GM19397 (cell line): ENCODE measurements at regions not wholly inside any gene's neighbourhood (a gene's known extent, or its start where the extent isn't known, plus 50 kb on each side); places are given as distances from the start of the nearest gene placed in this dataset.
"Not testable (repeated sequence)": the region's sequence is repeated elsewhere in the genome, so short reads cannot be mapped to it uniquely, and the experiment has no call there.

ENCODE experiments used
- ATAC-seq: cut with Tn5 transposase; IDR thresholded peaks from one replicate; pipeline ENCODE4 v1.9.1; 2021; ENCODE audit warnings: mild to moderate bottlenecking, moderate library complexity; ENCODE audit not compliant: unreplicated experiment

DNA sequence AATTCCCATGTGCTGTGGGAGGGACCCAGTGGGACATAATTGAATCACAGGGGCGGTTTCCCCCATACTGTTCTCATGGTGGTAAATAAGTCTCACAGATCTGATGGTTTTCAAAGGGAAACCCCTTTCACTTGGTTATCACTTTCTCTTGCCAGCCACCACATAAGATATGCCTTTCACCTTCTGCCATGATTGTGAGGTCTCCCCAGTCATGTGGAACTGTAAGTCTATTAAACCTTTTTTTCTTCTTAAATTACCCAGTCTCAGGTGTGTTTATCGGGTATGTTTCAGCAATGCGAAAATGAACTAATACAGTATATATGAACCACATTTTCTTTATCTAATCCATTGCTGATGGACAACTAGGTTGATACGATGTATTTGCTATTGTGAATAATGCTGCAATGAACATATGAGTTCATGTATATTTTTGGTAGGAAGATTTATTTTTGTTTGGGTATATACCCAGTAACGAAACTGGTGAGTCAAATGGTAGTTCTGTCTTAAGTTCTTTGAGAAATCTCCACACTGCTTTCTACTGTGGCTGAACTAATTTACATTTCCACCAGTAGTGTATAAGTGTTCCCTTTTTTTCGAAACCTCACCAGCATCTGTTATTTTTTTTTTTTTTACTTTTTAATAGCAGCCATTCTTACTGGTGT is 70.0 kb upstream of the HGF start:
- no peak for ATAC-seq

DNA sequence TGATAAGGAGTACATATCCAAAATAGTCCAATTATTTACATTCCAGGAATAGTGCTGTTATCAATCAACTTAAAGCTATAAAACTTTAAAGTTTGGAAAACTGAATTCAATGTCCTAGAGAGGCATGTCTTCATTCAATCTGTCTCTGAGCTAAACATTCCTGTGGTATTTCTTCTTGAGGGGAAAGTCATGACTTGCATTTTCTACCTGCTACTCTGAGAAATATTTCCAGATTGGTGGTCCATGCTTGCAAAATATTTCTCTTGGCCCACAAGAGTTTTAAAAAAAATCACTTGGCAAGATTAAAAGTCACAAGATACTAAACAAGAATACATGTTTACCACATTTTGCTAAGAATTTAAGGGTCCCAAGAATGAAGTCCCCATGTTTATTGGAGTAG is 63.6 kb upstream of the HGF start:
- no peak for ATAC-seq

DNA sequence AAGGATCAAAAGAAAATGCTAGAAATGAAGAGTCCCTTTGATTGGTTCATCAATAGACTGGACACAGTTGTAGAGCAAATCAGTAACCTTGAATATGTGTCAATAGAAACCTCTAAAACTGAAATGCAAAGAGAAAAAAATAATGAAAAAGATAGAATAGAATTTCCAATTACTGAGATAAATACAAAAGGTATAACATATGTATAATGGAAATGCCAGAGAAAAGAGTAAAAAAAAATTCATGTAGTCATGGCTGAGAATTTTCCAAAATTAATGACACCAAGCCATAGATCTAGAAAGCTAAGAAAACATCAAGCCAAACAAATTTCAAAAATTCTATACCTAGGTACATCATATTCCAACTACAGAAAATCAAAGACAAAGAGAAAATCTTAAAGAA is 62.0 kb upstream of the HGF start:
- ATAC-seq, result no peak

DNA sequence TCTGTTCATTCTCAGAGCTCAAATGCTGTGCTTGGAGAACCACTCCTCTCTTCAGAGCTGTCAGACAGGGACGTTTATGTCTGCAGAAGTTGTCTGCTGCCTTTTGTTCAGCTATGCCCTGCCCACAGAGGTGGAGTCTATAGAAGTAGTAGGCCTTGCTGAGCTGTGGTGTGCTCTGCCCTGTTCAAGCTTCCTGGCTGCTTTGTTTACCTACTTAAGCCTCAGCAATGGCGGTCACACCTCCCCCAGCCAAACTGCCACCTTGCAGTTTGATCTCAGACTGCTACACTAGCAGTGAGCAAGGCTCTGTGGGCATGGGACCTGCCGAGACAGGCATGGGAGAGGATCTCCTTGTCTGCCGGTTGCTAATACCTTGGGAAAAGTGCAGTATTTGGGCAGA is 59.7 kb upstream of the HGF start:
- not testable (repeated sequence) for ATAC-seq

DNA sequence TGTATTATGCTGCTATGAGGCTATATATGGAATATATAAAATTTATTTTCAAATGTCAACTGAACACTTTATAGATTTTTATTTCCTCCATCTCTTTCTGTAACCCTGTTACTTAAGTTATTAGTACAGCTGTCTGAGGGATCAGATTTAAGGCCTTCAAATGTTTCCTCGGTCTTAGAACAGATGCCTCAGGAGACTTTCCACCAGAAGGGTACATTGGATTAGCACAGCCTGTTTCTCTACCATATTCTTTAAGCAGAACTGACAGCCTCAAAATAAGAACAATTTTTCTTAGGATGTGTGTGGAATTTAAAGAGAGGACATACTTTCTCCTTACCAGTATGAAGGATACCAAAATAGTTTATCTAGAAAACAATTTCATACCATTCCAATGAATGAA is 53.0 kb upstream of the HGF start:
- no peak for ATAC-seq

DNA sequence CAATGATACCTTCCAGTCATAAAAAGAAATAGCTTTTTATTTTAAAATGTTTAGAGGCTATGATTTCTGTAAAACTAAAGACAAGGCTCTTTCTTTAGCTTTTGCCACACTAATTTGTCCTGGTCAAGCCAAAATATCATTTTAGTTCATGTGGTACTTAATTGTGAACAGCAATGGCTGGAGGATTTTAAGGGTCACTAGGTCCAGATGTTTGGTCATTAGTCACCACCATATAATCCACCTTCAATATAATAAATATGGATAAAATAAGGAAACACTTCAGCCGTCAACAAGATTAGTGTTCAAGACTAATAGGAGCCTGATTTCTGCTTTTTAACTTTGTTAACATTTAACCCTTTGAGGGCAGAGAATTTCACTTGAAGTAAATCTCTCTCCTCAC is 50.0 kb upstream of the HGF start:
- ATAC-seq, result no peak
